ENCODE measurements at regions not wholly inside any gene's neighbourhood (a gene's known extent, or its start where the extent isn't known, plus 50 kb on each side); places are given as distances from the start of the nearest gene placed in this dataset.

DNA sequence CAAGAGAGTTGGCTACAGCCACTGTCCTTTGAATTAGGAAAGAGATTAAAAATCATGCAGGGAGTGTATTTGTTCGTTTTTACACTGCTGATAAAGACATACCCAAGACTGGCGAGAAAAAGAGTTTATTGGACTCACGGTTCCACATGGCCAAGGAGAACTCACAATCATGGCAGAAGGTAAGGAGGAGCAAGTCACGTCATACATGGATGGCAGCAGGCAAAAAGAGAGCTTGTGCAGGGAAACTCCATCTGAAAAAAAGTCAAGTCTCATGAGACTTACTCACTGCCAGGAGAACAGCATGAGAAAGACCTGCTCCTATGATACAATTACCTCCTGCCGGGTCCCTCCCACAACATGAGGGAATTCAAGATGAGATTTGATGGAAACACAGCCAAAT is 1595.2 kb downstream of the KCNT2 start:
- TF ChIP-seq RB1 (IDR thresholded peaks at IDR 0.05; ENCODE audit: low read depth): no peak
- TF ChIP-seq, protein P1, sequence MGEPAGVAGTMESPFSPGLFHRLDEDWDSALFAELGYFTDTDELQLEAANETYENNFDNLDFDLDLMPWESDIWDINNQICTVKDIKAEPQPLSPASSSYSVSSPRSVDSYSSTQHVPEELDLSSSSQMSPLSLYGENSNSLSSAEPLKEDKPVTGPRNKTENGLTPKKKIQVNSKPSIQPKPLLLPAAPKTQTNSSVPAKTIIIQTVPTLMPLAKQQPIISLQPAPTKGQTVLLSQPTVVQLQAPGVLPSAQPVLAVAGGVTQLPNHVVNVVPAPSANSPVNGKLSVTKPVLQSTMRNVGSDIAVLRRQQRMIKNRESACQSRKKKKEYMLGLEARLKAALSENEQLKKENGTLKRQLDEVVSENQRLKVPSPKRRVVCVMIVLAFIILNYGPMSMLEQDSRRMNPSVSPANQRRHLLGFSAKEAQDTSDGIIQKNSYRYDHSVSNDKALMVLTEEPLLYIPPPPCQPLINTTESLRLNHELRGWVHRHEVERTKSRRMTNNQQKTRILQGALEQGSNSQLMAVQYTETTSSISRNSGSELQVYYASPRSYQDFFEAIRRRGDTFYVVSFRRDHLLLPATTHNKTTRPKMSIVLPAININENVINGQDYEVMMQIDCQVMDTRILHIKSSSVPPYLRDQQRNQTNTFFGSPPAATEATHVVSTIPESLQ (CRISPR knock-in tag; IDR thresholded peaks at IDR 0.05): no peak
- TF ChIP-seq RBM17 (IDR thresholded peaks at IDR 0.05; ENCODE audit: borderline replicate concordance, low read depth, low read length): no peak
- no peak for TF ChIP-seq HNRNPL (IDR thresholded peaks at IDR 0.05; ENCODE audit: low read depth, low read length)
- TF ChIP-seq NEUROD1 (IDR thresholded peaks at IDR 0.05; ENCODE audit: borderline replicate concordance, low read depth, low read length, partially characterized antibody): no peak
- no peak for TF ChIP-seq EP300 (IDR thresholded peaks at IDR 0.05; ENCODE audit: low read length)
- TF ChIP-seq, protein P2, sequence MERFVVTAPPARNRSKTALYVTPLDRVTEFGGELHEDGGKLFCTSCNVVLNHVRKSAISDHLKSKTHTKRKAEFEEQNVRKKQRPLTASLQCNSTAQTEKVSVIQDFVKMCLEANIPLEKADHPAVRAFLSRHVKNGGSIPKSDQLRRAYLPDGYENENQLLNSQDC (CRISPR knock-in tag; IDR thresholded peaks at IDR 0.05): no peak
- no peak for TF ChIP-seq GATA2 (CRISPR knock-in tag; IDR thresholded peaks at IDR 0.05)

Measured in K562 (cell line).